ENCODE measurements at regions not wholly inside any gene's neighbourhood (a gene's known extent, or its start where the extent isn't known, plus 50 kb on each side); places are given as distances from the start of the nearest gene placed in this dataset.

DNA sequence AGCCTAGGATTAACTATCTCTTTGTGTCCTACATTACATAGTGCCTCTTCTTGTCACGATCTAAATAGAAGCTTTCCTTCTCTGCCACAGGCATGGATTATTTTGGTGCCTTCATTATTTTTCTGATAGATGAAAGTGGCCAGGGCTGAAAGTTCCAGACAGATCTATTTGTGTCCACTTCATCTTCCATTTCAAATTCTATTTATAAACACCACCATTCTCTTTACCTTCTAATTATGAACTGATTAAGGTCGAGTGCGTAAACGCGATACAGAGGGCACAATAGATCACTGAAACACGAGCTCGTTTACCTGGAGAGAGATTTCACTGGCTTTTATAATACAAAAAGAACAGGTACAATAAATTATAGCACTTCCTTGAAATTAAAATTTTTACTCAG is 105.0 kb downstream of the EDEM1 start:
- no peak overlapping the region for H3K27ac ChIP-seq (ENCODE audit: low read depth, low read length, severe bottlenecking)
- H3K4me3 ChIP-seq (ENCODE audit: extremely low read depth, insufficient read depth, low read length, poor library complexity, severe bottlenecking): no peak overlapping the region
- WGBS, 2 experiments (ENCODE audit: insufficient coverage in 2 of 2): 78% methylated on average over 6 of the region's 7 CpGs; no CpG with 5 or more reads in 1 of the 2 experiments
- H3K36me3 ChIP-seq (ENCODE audit: control insufficient read depth, insufficient read depth, low read length): no peaks in the 10 kb centered on the region
- peaks cover 7% of the 10 kb centered on the region for H3K4me1 ChIP-seq (ENCODE audit: control insufficient read depth, insufficient read depth, low read length, poor library complexity, severe bottlenecking)
- H3K9me3 ChIP-seq (ENCODE audit: control insufficient read depth, low read length): peaks cover 9% of the 10 kb centered on the region

DNA sequence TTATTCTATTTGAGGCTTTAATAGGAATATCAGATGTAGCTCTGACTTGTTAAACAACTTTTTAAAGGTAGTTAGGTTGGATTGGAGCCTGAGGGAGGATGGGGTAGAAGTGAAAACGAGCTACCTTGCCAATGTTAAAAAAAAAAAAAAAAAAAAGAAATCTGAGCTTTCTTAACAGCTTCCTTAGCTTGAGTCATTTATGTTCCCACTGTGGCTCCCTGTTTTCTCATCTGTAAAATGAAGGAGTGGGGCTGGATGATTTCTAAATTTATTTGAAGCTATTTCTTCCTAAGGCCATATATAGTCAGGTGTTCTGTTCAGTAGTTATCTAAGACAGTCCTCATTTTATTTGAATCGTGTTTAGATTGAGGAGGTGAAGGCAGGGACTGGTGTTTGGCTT is 105.7 kb downstream of the EDEM1 start:
- Histone ChIP-seq H3K36me3 (ENCODE audit: control insufficient read depth, insufficient read depth, low read length) (no peaks in the 10 kb centered on the region), H3K27ac (ENCODE audit: low read depth, low read length, severe bottlenecking) (no peak overlapping the region), H3K9me3 (ENCODE audit: control insufficient read depth, low read length) (peaks cover 5% of the 10 kb centered on the region), H3K4me1 (ENCODE audit: control insufficient read depth, insufficient read depth, low read length, poor library complexity, severe bottlenecking) (peaks cover 7% of the 10 kb centered on the region), H3K4me3 (ENCODE audit: extremely low read depth, insufficient read depth, low read length, poor library complexity, severe bottlenecking) (no peak overlapping the region)
- WGBS, 2 experiments (ENCODE audit: insufficient coverage in 2 of 2): 85 to 100% methylated on average over 1 to 2 of the region's 2 CpGs

DNA sequence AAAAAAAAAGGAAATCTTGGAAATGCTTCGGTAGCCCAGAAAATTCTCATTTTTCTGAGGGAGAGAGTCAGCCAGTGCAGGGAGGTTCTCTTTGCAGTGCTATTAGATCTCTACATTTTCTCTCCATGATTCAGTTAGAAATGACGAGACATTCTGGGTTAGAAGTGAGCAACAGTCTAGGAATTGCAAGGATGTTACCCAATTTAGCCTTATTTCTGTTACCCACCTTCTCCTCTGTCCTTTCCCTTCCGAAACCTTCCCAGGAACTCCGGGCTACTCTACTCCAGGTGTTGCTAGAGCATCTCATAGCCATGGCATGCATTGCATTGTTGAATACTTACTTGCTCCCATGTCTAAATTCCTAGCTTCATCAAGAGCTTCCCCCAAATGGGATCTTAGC is 106.8 kb downstream of the EDEM1 start:
- Histone ChIP-seq H3K36me3 (ENCODE audit: control insufficient read depth, insufficient read depth, low read length) (no peaks in the 10 kb centered on the region), H3K9me3 (ENCODE audit: control insufficient read depth, low read length) (no peaks in the 10 kb centered on the region), H3K27ac (ENCODE audit: low read depth, low read length, severe bottlenecking) (no peak overlapping the region), H3K4me3 (ENCODE audit: extremely low read depth, insufficient read depth, low read length, poor library complexity, severe bottlenecking) (no peak overlapping the region), H3K4me1 (ENCODE audit: control insufficient read depth, insufficient read depth, low read length, poor library complexity, severe bottlenecking) (peaks cover 7% of the 10 kb centered on the region)
- 90 to 93% methylated on average over 4 of the region's 4 CpGs for WGBS, 2 experiments (ENCODE audit: insufficient coverage in 2 of 2)

DNA sequence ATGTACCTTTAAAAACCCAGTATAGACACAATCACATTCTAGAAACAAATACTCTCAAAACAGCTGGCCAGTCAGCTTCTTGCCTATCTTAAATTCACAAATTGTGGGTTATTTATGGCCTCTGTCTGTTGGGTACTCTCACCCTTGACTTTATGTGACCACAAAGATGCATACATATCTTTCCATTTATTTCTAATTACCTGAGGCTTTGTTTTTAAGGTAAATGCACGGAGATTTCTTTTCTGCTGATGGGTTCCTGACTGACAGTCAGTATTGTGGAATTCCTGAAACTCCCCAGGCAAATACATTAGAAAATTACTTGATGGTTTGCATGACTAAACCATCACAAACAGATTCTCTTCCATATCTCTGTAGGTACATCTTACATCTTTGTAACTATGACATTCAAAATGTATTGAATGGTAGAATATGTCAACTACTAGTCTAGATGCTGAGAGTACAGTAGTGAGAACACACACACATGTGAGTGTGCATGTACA is 107.7 kb downstream of the EDEM1 start:
- Histone ChIP-seq H3K4me1 (ENCODE audit: control insufficient read depth, insufficient read depth, low read length, poor library complexity, severe bottlenecking) (peaks cover 7% of the 10 kb centered on the region), H3K9me3 (ENCODE audit: control insufficient read depth, low read length) (no peaks in the 10 kb centered on the region), H3K4me3 (ENCODE audit: extremely low read depth, insufficient read depth, low read length, poor library complexity, severe bottlenecking) (no peak overlapping the region), H3K36me3 (ENCODE audit: control insufficient read depth, insufficient read depth, low read length) (no peaks in the 10 kb centered on the region), H3K27ac (ENCODE audit: low read depth, low read length, severe bottlenecking) (no peak overlapping the region)
- WGBS, 2 experiments (ENCODE audit: insufficient coverage in 2 of 2): no CpG with 5 or more reads among the region's 1 CpG

DNA sequence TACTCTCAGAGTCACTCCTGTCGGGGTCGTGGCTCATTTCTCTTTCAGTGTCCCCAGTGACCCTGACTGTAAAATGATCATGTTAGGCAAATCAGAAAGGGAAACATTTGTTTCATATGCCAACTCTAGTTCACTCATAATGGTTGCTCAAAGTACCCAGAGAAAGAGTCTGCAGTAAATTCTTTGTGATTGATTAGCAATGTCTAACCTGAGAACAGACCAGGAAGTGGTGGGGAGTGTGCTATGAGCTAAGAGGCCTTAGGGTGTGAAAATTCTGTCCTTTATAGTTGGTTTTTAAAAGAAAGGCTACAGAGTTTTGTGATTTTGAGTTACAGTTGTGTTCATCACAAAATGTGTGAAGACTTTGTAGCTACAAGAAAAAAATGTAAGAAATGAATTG is 108.9 kb downstream of the EDEM1 start:
- WGBS, 2 experiments (ENCODE audit: insufficient coverage in 2 of 2): no CpG with 5 or more reads among the region's 2 CpGs
- Histone ChIP-seq H3K36me3 (ENCODE audit: control insufficient read depth, insufficient read depth, low read length) (no peaks in the 10 kb centered on the region), H3K27ac (ENCODE audit: low read depth, low read length, severe bottlenecking) (no peak overlapping the region), H3K9me3 (ENCODE audit: control insufficient read depth, low read length) (no peaks in the 10 kb centered on the region), H3K4me3 (ENCODE audit: extremely low read depth, insufficient read depth, low read length, poor library complexity, severe bottlenecking) (no peak overlapping the region), H3K4me1 (ENCODE audit: control insufficient read depth, insufficient read depth, low read length, poor library complexity, severe bottlenecking) (peaks cover 8% of the 10 kb centered on the region)

DNA sequence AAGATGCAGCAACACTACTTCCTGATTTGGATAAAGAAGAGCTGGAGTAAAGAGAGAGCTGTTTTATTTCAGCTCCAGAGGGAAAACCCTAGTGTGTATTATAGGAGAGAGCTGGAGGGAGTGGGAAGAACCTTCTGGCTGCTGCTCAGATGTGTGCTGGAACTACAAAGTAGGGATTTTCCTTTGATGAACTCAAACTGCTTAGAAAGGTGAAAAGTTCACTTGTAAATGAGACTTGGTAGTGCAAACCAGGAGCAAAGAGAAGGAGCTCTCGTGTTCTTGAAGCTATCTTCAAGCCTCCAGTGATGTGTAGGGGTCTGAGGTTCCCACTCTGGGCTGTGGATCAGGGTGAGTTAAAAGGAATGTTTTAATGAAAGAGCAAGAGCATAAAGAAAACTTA is 110.4 kb downstream of the EDEM1 start:
- WGBS, 2 experiments (ENCODE audit: insufficient coverage in 2 of 2): 67 to 80% methylated on average over 1 of the region's 1 CpG
- H3K27ac ChIP-seq (ENCODE audit: low read depth, low read length, severe bottlenecking): no peak overlapping the region

DNA sequence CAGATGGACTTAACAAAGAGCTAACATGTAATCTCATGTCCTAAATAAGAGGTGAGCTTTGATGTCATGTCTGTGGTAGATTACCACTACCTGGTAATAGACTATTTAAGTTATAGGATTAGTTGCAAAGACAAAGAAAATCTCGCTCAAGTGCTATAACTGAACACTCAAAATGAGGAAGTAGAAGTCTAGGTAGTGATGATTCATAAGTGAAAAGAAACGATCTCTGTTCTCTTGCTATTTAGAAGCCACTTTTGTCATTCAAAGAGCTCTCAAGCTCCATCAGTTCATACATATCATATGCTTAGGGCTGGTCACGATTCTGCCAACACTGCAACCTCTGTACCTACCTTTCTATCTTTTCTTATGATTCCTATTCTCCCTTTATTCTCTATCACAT is 110.9 kb downstream of the EDEM1 start:
- H3K27ac ChIP-seq (ENCODE audit: low read depth, low read length, severe bottlenecking): no peak overlapping the region

More for the DNA sequence above, 110.4 kb downstream of the EDEM1 start:
- Histone ChIP-seq H3K9me3 (ENCODE audit: control insufficient read depth, low read length) (no peaks in the 10 kb centered on the region), H3K36me3 (ENCODE audit: control insufficient read depth, insufficient read depth, low read length) (no peaks in the 10 kb centered on the region), H3K4me1 (ENCODE audit: control insufficient read depth, insufficient read depth, low read length, poor library complexity, severe bottlenecking) (peaks cover 13% of the 10 kb centered on the region), H3K4me3 (ENCODE audit: extremely low read depth, insufficient read depth, low read length, poor library complexity, severe bottlenecking) (no peak overlapping the region)

DNA sequence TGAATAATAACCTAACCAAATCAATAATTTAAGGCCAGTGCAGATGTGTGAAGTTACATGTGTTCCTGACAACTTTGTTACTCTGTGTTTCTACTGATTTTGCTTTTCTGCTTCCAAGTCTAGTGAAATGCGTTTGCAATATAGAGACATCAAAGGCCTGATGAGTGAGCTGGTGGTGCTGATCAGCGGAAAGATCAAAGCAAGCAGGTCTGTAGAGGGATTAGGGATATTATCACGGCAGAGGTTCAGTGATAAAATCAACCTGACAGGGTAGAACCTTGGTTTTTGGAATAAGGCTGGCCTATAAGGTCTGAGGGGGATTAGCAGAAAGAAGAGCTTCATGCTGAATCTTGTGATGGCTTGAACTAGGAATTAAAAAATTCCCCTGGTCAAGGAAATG is 111.7 kb downstream of the EDEM1 start:
- Histone ChIP-seq H3K27ac (ENCODE audit: low read depth, low read length, severe bottlenecking) (no peak overlapping the region), H3K36me3 (ENCODE audit: control insufficient read depth, insufficient read depth, low read length) (no peaks in the 10 kb centered on the region), H3K4me3 (ENCODE audit: extremely low read depth, insufficient read depth, low read length, poor library complexity, severe bottlenecking) (no peak overlapping the region), H3K9me3 (ENCODE audit: control insufficient read depth, low read length) (no peaks in the 10 kb centered on the region), H3K4me1 (ENCODE audit: control insufficient read depth, insufficient read depth, low read length, poor library complexity, severe bottlenecking) (peaks cover 10% of the 10 kb centered on the region)
- 70 to 71% methylated on average over 3 of the region's 3 CpGs for WGBS, 2 experiments (ENCODE audit: insufficient coverage in 2 of 2)

More for the DNA sequence above, 110.9 kb downstream of the EDEM1 start:
- Histone ChIP-seq H3K9me3 (ENCODE audit: control insufficient read depth, low read length) (no peaks in the 10 kb centered on the region), H3K4me3 (ENCODE audit: extremely low read depth, insufficient read depth, low read length, poor library complexity, severe bottlenecking) (no peak overlapping the region), H3K36me3 (ENCODE audit: control insufficient read depth, insufficient read depth, low read length) (no peaks in the 10 kb centered on the region), H3K4me1 (ENCODE audit: control insufficient read depth, insufficient read depth, low read length, poor library complexity, severe bottlenecking) (peaks cover 13% of the 10 kb centered on the region)
- 89 to 100% methylated on average over 1 to 2 of the region's 3 CpGs for WGBS, 2 experiments (ENCODE audit: insufficient coverage in 2 of 2)

DNA sequence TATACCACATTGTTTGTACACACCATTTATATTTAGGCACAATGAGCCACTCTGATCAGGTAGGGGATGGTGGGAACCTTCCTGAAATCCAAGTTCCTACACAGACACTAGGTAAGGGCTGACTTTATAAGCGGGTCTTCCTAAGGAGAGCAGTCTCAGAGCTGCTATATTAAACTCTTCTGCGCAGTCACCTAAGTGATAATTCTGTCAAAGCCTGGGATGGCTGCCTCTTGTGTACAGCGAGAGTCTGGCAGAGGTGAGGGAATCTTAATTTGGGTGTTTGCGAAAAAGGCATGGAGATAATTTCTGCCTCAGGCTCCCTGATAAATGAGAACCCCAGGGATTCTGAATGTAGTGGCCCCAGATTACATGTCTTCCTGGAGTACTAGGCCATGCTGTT is 113.1 kb downstream of the EDEM1 start:
- H3K4me1 ChIP-seq (ENCODE audit: control insufficient read depth, insufficient read depth, low read length, poor library complexity, severe bottlenecking): peaks cover 10% of the 10 kb centered on the region
- no peak overlapping the region for H3K4me3 ChIP-seq (ENCODE audit: extremely low read depth, insufficient read depth, low read length, poor library complexity, severe bottlenecking)
- H3K36me3 ChIP-seq (ENCODE audit: control insufficient read depth, insufficient read depth, low read length): no peaks in the 10 kb centered on the region
- no peaks in the 10 kb centered on the region for H3K9me3 ChIP-seq (ENCODE audit: control insufficient read depth, low read length)
- 94 to 100% methylated on average over 4 of the region's 4 CpGs for WGBS, 2 experiments (ENCODE audit: insufficient coverage in 2 of 2)
- H3K27ac ChIP-seq (ENCODE audit: low read depth, low read length, severe bottlenecking): no peak overlapping the region

DNA sequence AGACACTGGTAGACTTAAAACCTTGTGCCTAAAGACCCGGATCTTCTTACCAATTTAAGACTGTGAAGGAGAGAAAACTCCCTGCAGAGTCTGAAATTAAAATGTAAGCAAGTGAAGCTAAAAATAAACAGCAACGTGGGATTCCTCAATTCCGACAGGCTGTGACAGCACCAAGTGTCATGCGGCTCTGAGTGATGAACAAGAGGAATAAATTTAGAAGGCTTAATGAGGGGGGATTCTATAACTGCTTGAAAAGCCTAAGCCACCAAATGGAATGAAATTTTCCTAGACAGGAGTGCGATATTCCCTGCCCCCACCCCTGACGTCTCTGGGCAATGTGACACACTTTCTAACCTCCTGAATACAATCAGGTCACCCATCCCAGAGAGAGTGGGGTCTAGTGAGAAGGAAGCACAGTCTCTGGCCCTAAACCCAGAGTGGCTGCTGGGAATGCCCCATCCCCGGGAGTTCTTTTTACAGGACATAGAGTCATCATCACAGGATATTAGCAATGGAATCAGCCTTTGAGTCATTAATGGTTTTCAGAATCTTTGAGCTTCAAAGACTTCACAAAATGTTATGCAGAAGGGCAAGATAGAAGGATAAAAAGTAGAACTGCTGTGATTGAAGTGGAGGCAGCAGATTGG is 114.3 kb downstream of the EDEM1 start:
- 63 to 88% methylated on average over 4 to 5 of the region's 7 CpGs for WGBS, 2 experiments (ENCODE audit: insufficient coverage in 2 of 2)
- H3K4me3 ChIP-seq (ENCODE audit: extremely low read depth, insufficient read depth, low read length, poor library complexity, severe bottlenecking): no peak overlapping the region
- no peaks in the 10 kb centered on the region for H3K9me3 ChIP-seq (ENCODE audit: control insufficient read depth, low read length)

DNA sequence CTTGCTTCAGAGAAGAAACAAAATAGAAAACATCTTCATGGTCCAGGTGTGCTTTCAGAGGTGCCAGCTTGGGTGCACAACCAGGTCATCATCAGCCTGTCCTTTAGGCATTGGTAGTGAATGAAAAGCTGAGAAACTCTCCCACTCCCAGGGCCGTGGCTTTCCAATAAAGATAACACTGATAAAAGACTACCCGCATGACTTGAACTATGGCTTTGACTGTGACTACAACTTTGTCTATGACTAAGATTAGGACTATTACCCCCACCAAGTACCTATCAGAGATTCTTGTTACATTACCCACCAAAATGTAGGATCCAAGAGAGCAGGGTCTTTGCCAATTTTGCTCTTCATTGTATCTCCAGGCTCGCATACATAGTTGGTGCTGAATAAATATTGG is 115.2 kb downstream of the EDEM1 start:
- Histone ChIP-seq H3K4me1 (ENCODE audit: control insufficient read depth, insufficient read depth, low read length, poor library complexity, severe bottlenecking) (peaks cover 10% of the 10 kb centered on the region), H3K9me3 (ENCODE audit: control insufficient read depth, low read length) (no peaks in the 10 kb centered on the region), H3K27ac (ENCODE audit: low read depth, low read length, severe bottlenecking) (no peak overlapping the region), H3K36me3 (ENCODE audit: control insufficient read depth, insufficient read depth, low read length) (no peaks in the 10 kb centered on the region), H3K4me3 (ENCODE audit: extremely low read depth, insufficient read depth, low read length, poor library complexity, severe bottlenecking) (no peak overlapping the region)
- 83 to 100% methylated on average over 1 to 2 of the region's 3 CpGs for WGBS, 2 experiments (ENCODE audit: insufficient coverage in 2 of 2)

More for the DNA sequence above, 114.3 kb downstream of the EDEM1 start:
- Histone ChIP-seq H3K27ac (ENCODE audit: low read depth, low read length, severe bottlenecking) (no peak overlapping the region), H3K36me3 (ENCODE audit: control insufficient read depth, insufficient read depth, low read length) (no peaks in the 10 kb centered on the region), H3K4me1 (ENCODE audit: control insufficient read depth, insufficient read depth, low read length, poor library complexity, severe bottlenecking) (peaks cover 10% of the 10 kb centered on the region)

All from mesodermal cell (in vitro differentiated cells).